C1 segment of cervical spinal cord (tissue), 14 donors: ENCODE measurements at regions not wholly inside any gene's neighbourhood (a gene's known extent, or its start where the extent isn't known, plus 50 kb on each side); places are given as distances from the start of the nearest gene placed in this dataset.
A peak's percentile ranks its signal among the peaks of the same experiment; 100 is the strongest.

Source experiments
- DNase-seq, 14 donors: peaks; one replicate each; lab custom pipeline; 2025; lab: John Stamatoyannopoulos, UW

- no peak for DNase-seq
Measured at GRCh38 chr3:137061186-137061585, 103.4 kb downstream of the IL20RB start.

GRCh38 chr3:137062250-137062649 lies 104.5 kb downstream of the IL20RB start:
- no peak for DNase-seq

GRCh38 chr3:137065381-137065780 lies 107.6 kb downstream of the IL20RB start:
- DNase-seq = no peak

GRCh38 chr3:137066092-137066491 lies 108.3 kb downstream of the IL20RB start:
- DNase-seq = no peak

GRCh38 chr3:137071104-137071503 lies 113.3 kb downstream of the IL20RB start:
- no peak for DNase-seq

- no peak for DNase-seq
Measured at GRCh38 chr3:137075020-137075419, 117.2 kb downstream of the IL20RB start.

- DNase-seq = no peak
Measured at GRCh38 chr3:137078040-137078439, 120.3 kb downstream of the IL20RB start.

GRCh38 chr3:137079571-137079970 lies 121.8 kb downstream of the IL20RB start:
- DNase-seq = no peak

GRCh38 chr3:137081711-137082110 lies 123.9 kb downstream of the IL20RB start:
- no peak for DNase-seq

GRCh38 chr3:137082763-137083162 lies 125.0 kb downstream of the IL20RB start:
- no peak for DNase-seq

GRCh38 chr3:137083332-137083731 lies 125.5 kb downstream of the IL20RB start:
- no peak for DNase-seq

- DNase-seq = no peak
Measured at GRCh38 chr3:137084586-137084985, 126.8 kb downstream of the IL20RB start.

GRCh38 chr3:137097386-137097785 lies 139.6 kb downstream of the IL20RB start:
- no peak for DNase-seq

GRCh38 chr3:137097852-137098251 lies 140.1 kb downstream of the IL20RB start:
- no peak for DNase-seq

- no peak for DNase-seq
Measured at GRCh38 chr3:137099364-137100219, 141.8 kb downstream of the IL20RB start.

- no peak for DNase-seq
Measured at GRCh38 chr3:137100326-137100725, 142.5 kb downstream of the IL20RB start.

GRCh38 chr3:137103739-137104138 lies 146.0 kb downstream of the IL20RB start:
- DNase-seq = peak in 2 of 14 donors; percentile 11 to 51

- peak in 3 of 14 donors; percentile 0 to 36 (median 21) for DNase-seq
Measured at GRCh38 chr3:137105277-137105977, 147.6 kb downstream of the IL20RB start.

GRCh38 chr3:137106612-137107240 lies 148.9 kb downstream of the IL20RB start:
- no peak for DNase-seq

GRCh38 chr3:137108699-137109440 lies 151.1 kb downstream of the IL20RB start:
- DNase-seq = no peak

- DNase-seq = no peak
Measured at GRCh38 chr3:137110392-137110996, 152.7 kb downstream of the IL20RB start.
